ENCODE measurements at regions not wholly inside any gene's neighbourhood (a gene's known extent, or its start where the extent isn't known, plus 50 kb on each side); places are given as distances from the start of the nearest gene placed in this dataset.

- Histone ChIP-seq H3K9ac (ENCODE audit: low read length) (no peak overlapping the region), H3K27ac (ENCODE audit: low read length) (no peak overlapping the region), H3F3A (ENCODE audit: low read length, unreplicated experiment) (no peaks in the 10 kb centered on the region), H3K79me2 (ENCODE audit: low read length) (no peaks in the 10 kb centered on the region), H3K4me2 (ENCODE audit: low read length) (no peak overlapping the region), H3K4me1 (ENCODE audit: insufficient read depth, low read length) (no peaks in the 10 kb centered on the region), H3K9me2 (replicated peaks; ENCODE audit: low read length) (no peaks in the 10 kb centered on the region), H3K27me3 (ENCODE audit: low read length) (no peaks in the 10 kb centered on the region), H3K9me3 (ENCODE audit: low read length) (no peaks in the 10 kb centered on the region), H3K4me3 (ENCODE audit: low read length) (no peak overlapping the region), H4K20me1 (ENCODE audit: low read length) (no peaks in the 10 kb centered on the region), H2AFZ (ENCODE audit: low read length) (no peak overlapping the region), H3K36me3 (ENCODE audit: low read depth, low read length) (no peaks in the 10 kb centered on the region)
- TF ChIP-seq EZH2 (IDR thresholded peaks at IDR 0.05; ENCODE audit: low read length, unreplicated experiment) = no peak
- ATAC-seq (no peak), DNase-seq (no peak)
- CTCF ChIA-PET = no interaction called here
- POLR2A ChIA-PET (ENCODE audit: unreplicated experiment) = no interaction called here
- no TSS peak for BruUV-seq (replicated peaks)
- intact Hi-C loops (cut with micrococcal nuclease) = no loop called here
Measured at GRCh38 chr13:90769387-90769786, 578.1 kb upstream of the MIR17HG start.

GRCh38 chr13:90770334-90770733 is 577.2 kb upstream of the MIR17HG start:
- no peak overlapping the region for H2AFZ ChIP-seq (ENCODE audit: low read length)
- CTCF ChIA-PET = no interaction called here

DNA sequence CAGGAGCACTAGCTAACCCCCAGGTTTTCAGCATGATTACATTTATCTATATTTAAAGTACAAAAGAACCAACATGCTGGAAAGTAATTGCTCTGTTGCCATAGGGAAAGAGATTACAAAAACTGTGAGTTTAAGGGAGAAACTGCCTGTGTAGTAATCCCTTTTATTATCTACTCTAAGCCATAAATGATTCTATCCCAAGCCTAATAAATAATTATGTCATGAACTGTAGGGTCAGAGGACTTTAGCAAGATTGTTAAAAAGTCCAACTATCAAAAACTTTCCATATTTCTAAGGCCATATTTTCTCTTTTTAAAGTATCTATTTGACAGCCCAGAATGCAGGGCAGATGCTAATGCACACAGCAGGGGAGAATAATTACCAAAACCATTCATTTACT is 573.8 kb upstream of the MIR17HG start:
- H3K27ac ChIP-seq (ENCODE audit: low read length) = no peak overlapping the region
- ChIA-PET POLR2A (ENCODE audit: unreplicated experiment) (no interaction called here), CTCF (no interaction called here)
- no peak for TF ChIP-seq EZH2 (IDR thresholded peaks at IDR 0.05; ENCODE audit: low read length, unreplicated experiment)
- no peak for TF ChIP-seq CTCF (conservative IDR thresholded peaks at IDR 0.05; ENCODE audit: low read depth, low read length)
- TF ChIP-seq EZH2phosphoT487 (IDR thresholded peaks at IDR 0.05; ENCODE audit: borderline replicate concordance, low read length) = no peak
- no peaks in the 10 kb centered on the region for H3K9me2 ChIP-seq (replicated peaks; ENCODE audit: low read length)
- H3K4me1 ChIP-seq (ENCODE audit: insufficient read depth, low read length) = no peaks in the 10 kb centered on the region
- H3K27me3 ChIP-seq (ENCODE audit: low read length) = no peaks in the 10 kb centered on the region
- H4K20me1 ChIP-seq (ENCODE audit: low read length) = no peaks in the 10 kb centered on the region
- H3K9me3 ChIP-seq (ENCODE audit: low read length) = no peaks in the 10 kb centered on the region
- no peaks in the 10 kb centered on the region for H3K36me3 ChIP-seq (ENCODE audit: low read depth, low read length)
- no peak for DNase-seq
- intact Hi-C loops (cut with micrococcal nuclease) = no loop called here
- H3K4me3 ChIP-seq (ENCODE audit: low read length) = no peak overlapping the region
- no peak overlapping the region for H2AFZ ChIP-seq (ENCODE audit: low read length)
- ATAC-seq = no peak
- no peaks in the 10 kb centered on the region for H3K79me2 ChIP-seq (ENCODE audit: low read length)
- no TSS peak for BruUV-seq (replicated peaks)
- no peak overlapping the region for H3K4me2 ChIP-seq (ENCODE audit: low read length)
- H3K9ac ChIP-seq (ENCODE audit: low read length) = no peak overlapping the region
- H3F3A ChIP-seq (ENCODE audit: low read length, unreplicated experiment) = no peaks in the 10 kb centered on the region

More at GRCh38 chr13:90770334-90770733, 577.2 kb upstream of the MIR17HG start:
- DNase-seq (no peak), ATAC-seq (no peak)
- Histone ChIP-seq H3K9me3 (ENCODE audit: low read length) (no peaks in the 10 kb centered on the region), H4K20me1 (ENCODE audit: low read length) (no peaks in the 10 kb centered on the region), H3K27ac (ENCODE audit: low read length) (no peak overlapping the region), H3K9ac (ENCODE audit: low read length) (no peak overlapping the region), H3K27me3 (ENCODE audit: low read length) (no peaks in the 10 kb centered on the region), H3K4me1 (ENCODE audit: insufficient read depth, low read length) (no peaks in the 10 kb centered on the region), H3K9me2 (replicated peaks; ENCODE audit: low read length) (no peaks in the 10 kb centered on the region), H3K79me2 (ENCODE audit: low read length) (no peaks in the 10 kb centered on the region), H3K36me3 (ENCODE audit: low read depth, low read length) (no peaks in the 10 kb centered on the region), H3K4me3 (ENCODE audit: low read length) (no peak overlapping the region), H3K4me2 (ENCODE audit: low read length) (no peak overlapping the region), H3F3A (ENCODE audit: low read length, unreplicated experiment) (no peaks in the 10 kb centered on the region)
- TF ChIP-seq EZH2 (IDR thresholded peaks at IDR 0.05; ENCODE audit: low read length, unreplicated experiment) = no peak
- TF ChIP-seq EZH2phosphoT487 (IDR thresholded peaks at IDR 0.05; ENCODE audit: borderline replicate concordance, low read length) = no peak
- TF ChIP-seq CTCF (conservative IDR thresholded peaks at IDR 0.05; ENCODE audit: low read depth, low read length) = no peak
- intact Hi-C loops (cut with micrococcal nuclease) = no loop called here
- POLR2A ChIA-PET (ENCODE audit: unreplicated experiment) = no interaction called here
- BruUV-seq (replicated peaks) = no TSS peak
